Fibroblast of lung (primary cell): ENCODE measurements at regions not wholly inside any gene's neighbourhood (a gene's known extent, or its start where the extent isn't known, plus 50 kb on each side); places are given as distances from the start of the nearest gene placed in this dataset.

Experiments used
- DNase-seq, 2 donors: peaks; one replicate each; pipeline versions ENCODE4 v3.0.0 to v3.0.0-alpha.2; 2010; ENCODE audit warnings: low read depth in 2 of 2
- H2AFZ ChIP-seq: 2 replicates; pipeline ENCODE4 v1.5.1; 2012; ENCODE audit warnings: low read length, control low read depth, inconsistent platforms
- H3K27ac ChIP-seq: 2 replicates; pipeline ENCODE4 v1.5.1; 2011; ENCODE audit warnings: low read length, control low read depth; ENCODE audit not compliant: insufficient read depth
- H3K27me3 ChIP-seq: 2 replicates; pipeline ENCODE4 v1.5.1; 2011; ENCODE audit warnings: mild to moderate bottlenecking, low read length; ENCODE audit not compliant: control insufficient read depth, insufficient read depth
- H3K36me3 ChIP-seq: 2 replicates; pipeline ENCODE4 v1.5.1; 2011; ENCODE audit warnings: low read length; ENCODE audit not compliant: control insufficient read depth, insufficient read depth
- H3K4me1 ChIP-seq: 2 replicates; pipeline ENCODE4 v1.5.1; 2011; ENCODE audit warnings: low read length; ENCODE audit not compliant: control insufficient read depth, insufficient read depth; ENCODE audit errors: extremely low read depth
- H3K4me2 ChIP-seq: 2 replicates; pipeline ENCODE4 v1.5.1; 2011; ENCODE audit warnings: low read length, control low read depth; ENCODE audit not compliant: insufficient read depth; ENCODE audit errors: extremely low read depth
- H3K4me3 ChIP-seq, 4 experiments: fragments of 200-600 bp in 1 of 4; sonication (generic) in 1 of 4; replicated peaks in 1 of 4; 2 replicates each; pipeline ENCODE4 v1.5.1; 2011 to 2016; ENCODE audit warnings: low read length in 4 of 4, low read depth in 3 of 4, mild to moderate bottlenecking in 3 of 4, control low read depth in 2 of 4, inconsistent platforms in 1 of 4, mixed read lengths in 1 of 4; ENCODE audit not compliant: insufficient read depth in 1 of 4; ENCODE audit errors: control extremely low read depth in 1 of 4
- H3K79me2 ChIP-seq: 2 replicates; pipeline ENCODE4 v1.5.1; 2012; ENCODE audit warnings: mild to moderate bottlenecking, low read length, inconsistent platforms; ENCODE audit not compliant: control insufficient read depth, insufficient read depth
- H3K9ac ChIP-seq: 2 replicates; pipeline ENCODE4 v1.5.1; 2011; ENCODE audit warnings: mild to moderate bottlenecking, low read length, control low read depth; ENCODE audit not compliant: insufficient read depth
- H3K9me3 ChIP-seq: 2 replicates; pipeline ENCODE4 v1.5.1; 2012; ENCODE audit warnings: low read depth, low read length; ENCODE audit not compliant: control insufficient read depth, insufficient read depth
- H4K20me1 ChIP-seq: 2 replicates; pipeline ENCODE4 v1.5.1; 2011; ENCODE audit warnings: low read length; ENCODE audit not compliant: control insufficient read depth, insufficient read depth; ENCODE audit errors: extremely low read depth
- EZH2 ChIP-seq: IDR thresholded peaks from 2 replicates; pipeline ENCODE4 v1.5.1; 2012; ENCODE audit warnings: low read length, control low read depth, mild to moderate bottlenecking; ENCODE audit errors: missing control alignments
- TF ChIP-seq, protein P1 (sequence below), 2 donors: IDR thresholded peaks in 1 of 2; conservative IDR thresholded peaks in 1 of 2; 1 replicate in 1 of 2; 2 replicates in 1 of 2; pipeline ENCODE4 v1.5.1; 2011 to 2012; ENCODE audit warnings: low read length in 2 of 2, control low read depth in 1 of 2, inconsistent platforms in 1 of 2, low read depth in 1 of 2, mild to moderate bottlenecking in 1 of 2

DNA sequence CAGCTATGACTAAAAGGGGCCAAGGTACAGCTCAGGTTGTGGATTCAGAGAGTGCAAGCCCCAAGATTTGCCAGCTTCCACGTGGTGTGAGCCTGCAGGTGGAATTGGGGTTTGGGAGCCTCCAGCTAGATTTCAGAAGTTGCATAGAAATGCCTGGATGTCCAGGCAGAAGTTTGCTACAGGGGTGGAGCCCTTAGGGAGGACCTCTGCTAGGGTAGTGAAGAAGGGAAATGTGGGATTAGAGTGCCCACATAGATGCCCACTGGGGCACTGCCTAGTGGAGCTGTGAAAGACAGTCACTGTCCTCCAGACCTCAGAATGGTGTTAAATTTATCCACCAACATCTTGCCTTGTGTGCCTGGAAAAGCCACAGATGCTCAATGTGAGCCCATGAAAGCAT, 255.1 kb downstream of the BMP2 start:
- H3K36me3 ChIP-seq, result no peaks in the 10 kb centered on the region
- H3K27me3 ChIP-seq, result no peaks in the 10 kb centered on the region
- no peak overlapping the region for H3K4me2 ChIP-seq
- no peaks in the 10 kb centered on the region for H3K4me1 ChIP-seq
- H4K20me1 ChIP-seq, result no peaks in the 10 kb centered on the region
- TF ChIP-seq, protein P1, sequence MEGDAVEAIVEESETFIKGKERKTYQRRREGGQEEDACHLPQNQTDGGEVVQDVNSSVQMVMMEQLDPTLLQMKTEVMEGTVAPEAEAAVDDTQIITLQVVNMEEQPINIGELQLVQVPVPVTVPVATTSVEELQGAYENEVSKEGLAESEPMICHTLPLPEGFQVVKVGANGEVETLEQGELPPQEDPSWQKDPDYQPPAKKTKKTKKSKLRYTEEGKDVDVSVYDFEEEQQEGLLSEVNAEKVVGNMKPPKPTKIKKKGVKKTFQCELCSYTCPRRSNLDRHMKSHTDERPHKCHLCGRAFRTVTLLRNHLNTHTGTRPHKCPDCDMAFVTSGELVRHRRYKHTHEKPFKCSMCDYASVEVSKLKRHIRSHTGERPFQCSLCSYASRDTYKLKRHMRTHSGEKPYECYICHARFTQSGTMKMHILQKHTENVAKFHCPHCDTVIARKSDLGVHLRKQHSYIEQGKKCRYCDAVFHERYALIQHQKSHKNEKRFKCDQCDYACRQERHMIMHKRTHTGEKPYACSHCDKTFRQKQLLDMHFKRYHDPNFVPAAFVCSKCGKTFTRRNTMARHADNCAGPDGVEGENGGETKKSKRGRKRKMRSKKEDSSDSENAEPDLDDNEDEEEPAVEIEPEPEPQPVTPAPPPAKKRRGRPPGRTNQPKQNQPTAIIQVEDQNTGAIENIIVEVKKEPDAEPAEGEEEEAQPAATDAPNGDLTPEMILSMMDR (conservative IDR thresholded peaks at IDR 0.05 in 1 of 2, IDR thresholded peaks at IDR 0.05 in 1 of 2; ENCODE audit: low read depth in 1 of 2, low read length in 2 of 2), result no peak
- no peak for TF ChIP-seq EZH2
- no peak overlapping the region for H3K27ac ChIP-seq
- no peak overlapping the region for H3K4me3 ChIP-seq
- DNase-seq, result no peak
- no peak overlapping the region for H3K9ac ChIP-seq
- H3K79me2 ChIP-seq, result no peaks in the 10 kb centered on the region
- H2AFZ ChIP-seq, result no peak overlapping the region
- no peaks in the 10 kb centered on the region for H3K9me3 ChIP-seq

DNA sequence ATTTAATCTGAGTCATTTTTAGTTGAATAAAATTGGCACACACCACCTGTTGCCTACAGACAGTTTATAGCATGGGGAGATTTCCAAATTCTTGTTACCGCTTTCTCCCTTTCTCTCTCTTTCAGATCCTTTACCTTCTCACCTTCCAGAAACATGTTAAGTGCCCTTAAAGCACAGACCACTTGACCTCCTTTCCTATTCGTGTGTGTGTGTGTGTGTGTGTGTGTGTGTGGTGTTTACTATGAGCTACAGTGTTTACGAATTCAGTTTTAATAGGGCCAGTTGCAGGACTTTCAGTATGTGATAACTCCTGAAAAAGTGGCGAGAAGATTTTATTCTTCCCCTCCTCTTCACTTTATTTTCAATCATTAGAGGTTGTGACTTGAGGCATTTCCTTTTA, 258.1 kb downstream of the BMP2 start:
- H3K27me3 ChIP-seq, result no peaks in the 10 kb centered on the region
- no peak for DNase-seq
- H3K4me1 ChIP-seq, result no peaks in the 10 kb centered on the region
- H3K9me3 ChIP-seq, result no peaks in the 10 kb centered on the region
- H3K4me3 ChIP-seq, result no peak overlapping the region
- H3K79me2 ChIP-seq, result no peaks in the 10 kb centered on the region
- no peak overlapping the region for H3K9ac ChIP-seq
- no peak for TF ChIP-seq EZH2
- TF ChIP-seq, protein P1 (conservative IDR thresholded peaks at IDR 0.05 in 1 of 2, IDR thresholded peaks at IDR 0.05 in 1 of 2; ENCODE audit: low read depth in 1 of 2, low read length in 2 of 2), result no peak
- H2AFZ ChIP-seq, result no peak overlapping the region
- no peaks in the 10 kb centered on the region for H3K36me3 ChIP-seq
- H4K20me1 ChIP-seq, result no peaks in the 10 kb centered on the region
- H3K4me2 ChIP-seq, result no peak overlapping the region
- H3K27ac ChIP-seq, result no peak overlapping the region

DNA sequence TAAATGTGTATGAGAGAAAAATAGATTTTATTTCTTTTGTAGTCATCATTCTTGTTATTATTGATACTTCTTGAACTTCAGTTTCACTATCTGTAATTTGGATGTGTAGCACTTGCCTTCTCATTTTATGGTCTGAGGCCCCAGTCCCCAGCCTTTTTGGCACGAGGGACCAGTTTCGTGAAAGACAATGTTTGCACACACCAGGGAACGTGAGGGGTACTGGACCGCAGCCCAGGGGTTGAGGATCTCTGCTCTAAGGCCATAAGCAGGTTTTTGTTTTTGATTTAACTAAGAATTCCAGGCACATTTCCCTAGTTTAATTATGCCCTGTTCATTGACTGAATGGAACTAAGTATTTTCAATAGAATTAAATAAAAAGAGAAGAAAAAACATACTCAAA, 261.5 kb downstream of the BMP2 start:
- Histone ChIP-seq H3K27me3 (no peaks in the 10 kb centered on the region), H4K20me1 (no peaks in the 10 kb centered on the region), H3K36me3 (no peaks in the 10 kb centered on the region), H3K4me1 (no peaks in the 10 kb centered on the region), H3K79me2 (no peaks in the 10 kb centered on the region), H3K9ac (no peak overlapping the region), H3K4me2 (no peak overlapping the region), H3K9me3 (no peaks in the 10 kb centered on the region), H2AFZ (no peak overlapping the region), H3K4me3 (no peak overlapping the region), H3K27ac (no peak overlapping the region)
- no peak for TF ChIP-seq EZH2
- TF ChIP-seq, protein P1 (conservative IDR thresholded peaks at IDR 0.05 in 1 of 2, IDR thresholded peaks at IDR 0.05 in 1 of 2; ENCODE audit: low read depth in 1 of 2, low read length in 2 of 2), result no peak
- DNase-seq, result no peak
